ENCODE measurements at regions not wholly inside any gene's neighbourhood (a gene's known extent, or its start where the extent isn't known, plus 50 kb on each side); places are given as distances from the start of the nearest gene placed in this dataset.

GRCh38 chr5:54689411-54690251, 172.1 kb downstream of the SNX18 start:
- Histone ChIP-seq H3K9me3 (ENCODE audit: insufficient read depth, low read depth, low read length) (0 out of 2 replicates have a peak, but pooled peaks cover 6% of the 10 kb centered on the region), H2AFZ (ENCODE audit: low read length) (no peak overlapping the region), H3K79me2 (ENCODE audit: insufficient read depth, low read length) (no peaks in the 10 kb centered on the region), H3F3A (ENCODE audit: low read depth) (no peaks in the 10 kb centered on the region), H3K4me2 (ENCODE audit: low read depth, low read length, poor library complexity, severe bottlenecking) (no peak overlapping the region), H3K9me2 (replicated peaks; ENCODE audit: low read depth, low read length) (no peaks in the 10 kb centered on the region), H3K36me3 (ENCODE audit: insufficient read depth, low read length) (no peaks in the 10 kb centered on the region), H3K4me3 (ENCODE audit: low read length, poor library complexity, severe bottlenecking) (no peak overlapping the region), H3K9ac (ENCODE audit: low read depth, low read length, poor library complexity, severe bottlenecking) (no peak overlapping the region), H3K27me3 (ENCODE audit: insufficient read depth, low read length, poor library complexity, severe bottlenecking) (no peaks in the 10 kb centered on the region), H4K20me1 (ENCODE audit: insufficient read depth, low read length, poor library complexity, severe bottlenecking) (no peaks in the 10 kb centered on the region), H3K4me1 (ENCODE audit: insufficient read depth, low read length, poor library complexity, severe bottlenecking) (no peaks in the 10 kb centered on the region)
- TF ChIP-seq, protein P1, sequence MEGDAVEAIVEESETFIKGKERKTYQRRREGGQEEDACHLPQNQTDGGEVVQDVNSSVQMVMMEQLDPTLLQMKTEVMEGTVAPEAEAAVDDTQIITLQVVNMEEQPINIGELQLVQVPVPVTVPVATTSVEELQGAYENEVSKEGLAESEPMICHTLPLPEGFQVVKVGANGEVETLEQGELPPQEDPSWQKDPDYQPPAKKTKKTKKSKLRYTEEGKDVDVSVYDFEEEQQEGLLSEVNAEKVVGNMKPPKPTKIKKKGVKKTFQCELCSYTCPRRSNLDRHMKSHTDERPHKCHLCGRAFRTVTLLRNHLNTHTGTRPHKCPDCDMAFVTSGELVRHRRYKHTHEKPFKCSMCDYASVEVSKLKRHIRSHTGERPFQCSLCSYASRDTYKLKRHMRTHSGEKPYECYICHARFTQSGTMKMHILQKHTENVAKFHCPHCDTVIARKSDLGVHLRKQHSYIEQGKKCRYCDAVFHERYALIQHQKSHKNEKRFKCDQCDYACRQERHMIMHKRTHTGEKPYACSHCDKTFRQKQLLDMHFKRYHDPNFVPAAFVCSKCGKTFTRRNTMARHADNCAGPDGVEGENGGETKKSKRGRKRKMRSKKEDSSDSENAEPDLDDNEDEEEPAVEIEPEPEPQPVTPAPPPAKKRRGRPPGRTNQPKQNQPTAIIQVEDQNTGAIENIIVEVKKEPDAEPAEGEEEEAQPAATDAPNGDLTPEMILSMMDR (conservative IDR thresholded peaks at IDR 0.05; ENCODE audit: low read length) = no peak
- TF ChIP-seq EZH2phosphoT487 (IDR thresholded peaks at IDR 0.05; ENCODE audit: borderline replicate concordance) = no peak

DNA sequence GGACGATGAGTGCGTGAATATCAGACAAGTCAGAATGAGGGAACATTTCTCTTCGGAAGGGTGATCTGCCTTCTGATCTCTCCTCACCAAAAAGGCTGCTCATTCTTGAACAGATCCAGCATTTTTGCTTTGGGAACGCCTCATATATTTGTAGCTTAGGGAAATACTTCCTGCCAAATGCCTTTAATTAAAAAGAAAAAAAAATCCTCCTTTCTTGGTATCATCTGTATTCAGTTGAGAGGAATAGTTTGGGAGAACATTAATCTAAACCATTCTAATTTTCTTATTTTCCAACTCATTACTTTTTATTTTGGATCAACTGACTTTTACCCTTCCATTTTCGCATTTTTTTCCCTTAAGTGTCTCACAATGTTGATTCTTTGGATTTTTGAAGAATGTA, 163.4 kb downstream of the SNX18 start:
- no peaks in the 10 kb centered on the region for H3K79me2 ChIP-seq (ENCODE audit: insufficient read depth, low read length)
- no peaks in the 10 kb centered on the region for H3K9me2 ChIP-seq (replicated peaks; ENCODE audit: low read depth, low read length)
- no peaks in the 10 kb centered on the region for H3K4me1 ChIP-seq (ENCODE audit: insufficient read depth, low read length, poor library complexity, severe bottlenecking)
- no peaks in the 10 kb centered on the region for H3K36me3 ChIP-seq (ENCODE audit: insufficient read depth, low read length)
- H3K4me2 ChIP-seq (ENCODE audit: low read depth, low read length, poor library complexity, severe bottlenecking) = no peak overlapping the region
- no peak overlapping the region for H2AFZ ChIP-seq (ENCODE audit: low read length)
- no peaks in the 10 kb centered on the region for H3K9me3 ChIP-seq (ENCODE audit: insufficient read depth, low read depth, low read length)
- H4K20me1 ChIP-seq (ENCODE audit: insufficient read depth, low read length, poor library complexity, severe bottlenecking) = no peaks in the 10 kb centered on the region
- no peaks in the 10 kb centered on the region for H3F3A ChIP-seq (ENCODE audit: low read depth)
- TF ChIP-seq, protein P1 (conservative IDR thresholded peaks at IDR 0.05; ENCODE audit: low read length) = no peak
- no peak for TF ChIP-seq EZH2phosphoT487 (IDR thresholded peaks at IDR 0.05; ENCODE audit: borderline replicate concordance)
- no peak overlapping the region for H3K4me3 ChIP-seq (ENCODE audit: low read length, poor library complexity, severe bottlenecking)
- H3K9ac ChIP-seq (ENCODE audit: low read depth, low read length, poor library complexity, severe bottlenecking) = no peak overlapping the region
- H3K27me3 ChIP-seq (ENCODE audit: insufficient read depth, low read length, poor library complexity, severe bottlenecking) = no peaks in the 10 kb centered on the region

GRCh38 chr5:54679686-54680085, 162.1 kb downstream of the SNX18 start:
- Histone ChIP-seq H3K9me2 (replicated peaks; ENCODE audit: low read depth, low read length) (no peaks in the 10 kb centered on the region), H3K4me2 (ENCODE audit: low read depth, low read length, poor library complexity, severe bottlenecking) (no peak overlapping the region), H2AFZ (ENCODE audit: low read length) (no peak overlapping the region), H3K36me3 (ENCODE audit: insufficient read depth, low read length) (no peaks in the 10 kb centered on the region), H3K9ac (ENCODE audit: low read depth, low read length, poor library complexity, severe bottlenecking) (no peak overlapping the region), H3K27me3 (ENCODE audit: insufficient read depth, low read length, poor library complexity, severe bottlenecking) (no peaks in the 10 kb centered on the region), H3K4me3 (ENCODE audit: low read length, poor library complexity, severe bottlenecking) (no peak overlapping the region), H4K20me1 (ENCODE audit: insufficient read depth, low read length, poor library complexity, severe bottlenecking) (no peaks in the 10 kb centered on the region), H3K4me1 (ENCODE audit: insufficient read depth, low read length, poor library complexity, severe bottlenecking) (no peaks in the 10 kb centered on the region), H3F3A (ENCODE audit: low read depth) (no peaks in the 10 kb centered on the region), H3K79me2 (ENCODE audit: insufficient read depth, low read length) (no peaks in the 10 kb centered on the region), H3K9me3 (ENCODE audit: insufficient read depth, low read depth, low read length) (no peaks in the 10 kb centered on the region)
- no peak for TF ChIP-seq EZH2phosphoT487 (IDR thresholded peaks at IDR 0.05; ENCODE audit: borderline replicate concordance)
- TF ChIP-seq, protein P1 (conservative IDR thresholded peaks at IDR 0.05; ENCODE audit: low read length) = no peak

Data from Loucy (cell line).